NCI-H1048 (cell line): ENCODE measurements at regions not wholly inside any gene's neighbourhood (a gene's known extent, or its start where the extent isn't known, plus 50 kb on each side); places are given as distances from the start of the nearest gene placed in this dataset.
A peak's percentile ranks its signal among the peaks of the same experiment; 100 is the strongest.
"Not testable (repeated sequence)": the region's sequence is repeated elsewhere in the genome, so short reads cannot be mapped to it uniquely, and the experiment has no call there.

Experiments
- DNase-seq: peaks from one replicate; lab custom pipeline; 2025; lab: John Stamatoyannopoulos, UW

DNA sequence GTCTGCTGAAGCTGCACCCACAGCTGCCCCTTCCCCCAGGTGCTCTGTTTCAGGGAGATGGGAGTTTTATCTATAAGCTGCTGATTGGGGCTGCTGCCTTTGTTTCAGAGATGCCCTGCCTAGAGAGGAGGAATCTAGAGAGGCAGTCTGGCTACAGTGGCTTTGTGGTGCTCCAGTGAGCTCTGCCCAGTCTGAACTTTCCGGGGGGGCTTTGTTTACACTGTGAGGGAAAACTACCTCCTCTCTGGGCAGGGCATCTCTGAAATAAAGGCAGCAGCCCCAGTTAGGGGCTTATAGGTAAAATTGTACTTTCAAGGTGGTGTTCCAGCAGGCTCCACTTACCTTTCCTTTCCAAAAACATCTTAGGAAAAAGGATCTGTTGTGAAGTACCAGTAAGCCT, 242.2 kb downstream of the SPRY1 start:
- no peak for DNase-seq

DNA sequence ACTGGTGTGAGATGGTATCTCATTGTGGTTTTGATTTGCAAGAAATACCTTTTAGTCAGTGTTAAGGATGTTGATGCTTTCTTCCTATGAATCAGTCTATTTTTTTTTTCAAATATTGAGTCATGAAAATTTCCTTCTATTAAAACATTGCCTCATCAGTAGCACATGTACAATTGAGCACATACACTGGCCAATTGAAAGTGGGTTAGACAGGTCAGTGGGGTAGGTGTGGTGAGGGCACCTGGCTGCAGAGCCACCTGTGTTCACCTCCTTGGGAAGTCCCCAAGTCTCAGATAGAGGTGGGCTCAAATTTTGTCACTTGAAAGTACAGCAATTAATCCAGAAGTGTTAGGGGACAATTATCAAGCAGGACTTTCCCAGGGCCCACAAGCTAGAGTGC, 243.7 kb downstream of the SPRY1 start:
- no peak for DNase-seq

DNA sequence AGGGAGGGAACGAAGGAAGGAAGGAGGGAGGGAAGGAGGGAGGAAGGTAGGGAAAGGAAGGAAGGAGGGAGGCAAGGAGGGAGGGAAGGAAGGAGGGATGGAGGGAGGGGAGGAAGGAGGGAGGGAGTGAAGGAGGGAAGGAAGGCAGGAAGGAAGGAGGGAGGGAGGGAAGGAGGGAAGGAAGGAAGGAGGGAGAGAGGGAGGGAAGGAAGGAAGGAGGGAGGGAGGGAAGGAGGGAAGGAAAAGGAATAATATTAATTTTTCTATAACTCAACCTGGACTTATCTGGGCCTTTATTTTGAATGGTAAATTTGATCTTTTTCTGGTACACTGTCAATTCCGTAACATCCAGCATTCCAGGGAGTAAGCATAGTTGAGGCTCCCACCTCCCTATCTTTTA, 244.2 kb downstream of the SPRY1 start:
- no peak for DNase-seq

DNA sequence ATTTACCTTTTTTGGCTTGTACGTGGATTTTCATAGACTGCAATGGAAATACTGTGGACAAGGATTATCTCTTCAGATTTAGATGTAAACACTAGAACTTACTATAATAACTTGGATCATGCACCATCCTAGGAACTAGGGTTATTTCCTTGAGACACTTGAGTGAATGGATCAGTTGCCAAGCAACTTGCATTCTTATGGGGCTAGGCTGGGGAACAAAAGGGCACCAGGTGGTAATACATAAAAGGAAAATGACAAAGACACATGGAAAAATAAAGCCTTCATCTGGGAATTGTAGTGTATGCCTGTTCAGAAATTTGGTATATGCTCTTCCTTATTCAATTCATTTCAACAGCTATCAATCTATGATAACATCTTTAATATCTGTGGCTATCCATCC, 247.1 kb downstream of the SPRY1 start:
- no peak for DNase-seq

DNA sequence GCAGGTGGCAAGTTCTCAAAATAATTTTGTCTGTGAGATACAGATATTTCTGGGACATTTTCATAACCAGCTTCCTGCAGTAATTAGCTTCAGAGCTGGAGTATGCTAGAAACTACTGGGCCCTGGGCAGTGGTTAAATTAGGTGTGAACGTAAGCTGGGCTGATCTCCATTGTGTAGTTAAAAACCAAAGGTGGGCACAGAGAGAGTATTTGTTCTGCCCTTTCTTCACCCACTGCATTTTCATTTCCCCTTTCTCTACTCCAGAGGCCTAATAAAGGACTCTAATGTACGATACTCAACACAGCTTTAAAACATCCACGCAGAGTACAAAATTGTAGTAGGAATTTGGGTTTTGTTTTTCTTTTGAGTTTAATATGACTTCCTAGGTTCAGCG, 252.7 kb downstream of the SPRY1 start:
- DNase-seq = no peak

DNA sequence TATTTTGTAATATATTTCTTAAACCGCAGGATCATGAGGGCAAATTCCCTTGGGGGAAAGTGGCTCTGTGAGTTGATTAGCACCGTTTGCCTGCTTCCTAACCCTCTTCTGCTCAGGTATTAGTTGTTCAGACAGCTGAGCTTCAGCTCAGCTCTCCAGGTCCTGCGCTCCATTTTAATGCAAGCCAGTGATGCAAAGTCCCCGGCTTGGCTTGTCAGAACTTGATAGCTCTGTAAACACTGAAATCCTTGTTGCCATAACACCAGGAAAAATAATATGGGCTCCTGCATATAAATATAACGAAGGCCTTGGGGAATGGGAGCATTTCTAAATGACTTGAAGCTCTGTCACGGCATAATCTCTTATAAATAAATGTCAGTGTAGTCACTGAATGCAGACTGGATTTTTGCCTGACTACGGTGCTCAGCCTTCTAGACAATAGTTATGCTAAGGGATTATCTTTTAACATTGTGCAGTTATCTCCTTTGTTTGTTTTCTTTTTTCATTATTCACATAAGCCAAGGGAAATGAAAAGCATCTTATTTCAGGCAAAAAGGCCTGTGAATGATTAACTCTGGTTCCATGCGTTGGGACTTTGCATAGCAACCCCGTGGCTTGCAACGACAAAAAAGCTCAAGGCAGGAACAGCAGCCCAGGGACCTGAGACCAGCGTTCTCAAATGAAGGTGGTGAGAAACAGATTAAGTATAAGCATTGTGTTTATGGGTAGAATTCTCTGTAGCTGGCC, 253.2 kb downstream of the SPRY1 start:
- peak; percentile 77 for DNase-seq

DNA sequence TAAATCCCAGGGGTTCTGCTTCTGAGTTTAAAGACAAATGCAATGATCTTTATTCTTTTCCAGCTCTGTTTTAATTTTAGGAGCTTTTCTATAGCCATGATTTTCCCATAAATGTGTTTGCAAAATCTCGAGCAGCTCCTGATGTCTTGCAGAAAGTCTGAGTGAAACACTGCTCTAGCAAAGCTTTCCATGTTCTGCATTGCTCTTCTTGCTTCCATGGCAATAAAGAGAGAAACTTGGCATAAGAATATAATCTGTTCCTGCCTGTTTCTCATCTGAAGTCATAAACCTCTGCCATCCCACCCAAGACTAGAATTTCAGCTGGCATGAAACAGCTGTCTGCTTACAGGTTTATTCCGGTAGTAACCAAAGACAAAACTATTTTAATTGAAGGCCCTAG, 254.5 kb downstream of the SPRY1 start:
- no peak for DNase-seq

DNA sequence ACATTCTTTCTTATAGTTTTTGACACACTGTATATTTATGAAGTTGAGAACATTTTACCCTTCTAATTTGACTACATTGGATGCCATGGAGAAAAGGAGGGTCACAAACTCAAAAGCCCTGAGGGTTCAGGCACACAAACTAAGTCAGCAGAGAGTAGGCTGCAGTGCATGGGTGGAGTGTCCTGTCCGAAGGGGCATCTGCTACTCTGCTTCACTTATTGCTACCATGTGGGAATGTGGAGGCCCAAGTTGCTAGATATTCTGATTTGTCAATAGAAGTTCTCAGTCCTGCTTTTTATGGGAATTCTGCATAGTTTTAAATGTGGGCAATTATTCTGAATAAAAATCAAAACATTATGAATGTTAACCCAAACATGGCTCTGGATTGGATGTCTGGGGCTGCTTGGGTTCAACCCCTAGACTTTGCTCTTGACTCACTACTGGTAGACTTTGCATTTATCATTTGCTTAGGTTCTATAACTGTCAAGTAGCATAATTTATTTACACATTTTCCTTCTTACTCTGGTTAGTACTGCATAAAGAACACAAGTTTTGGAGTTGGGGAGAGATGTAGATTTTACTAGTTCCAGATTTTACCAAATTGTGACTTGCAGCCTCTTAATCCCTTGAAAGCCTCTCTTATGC, 255.1 kb downstream of the SPRY1 start:
- DNase-seq = no peak

DNA sequence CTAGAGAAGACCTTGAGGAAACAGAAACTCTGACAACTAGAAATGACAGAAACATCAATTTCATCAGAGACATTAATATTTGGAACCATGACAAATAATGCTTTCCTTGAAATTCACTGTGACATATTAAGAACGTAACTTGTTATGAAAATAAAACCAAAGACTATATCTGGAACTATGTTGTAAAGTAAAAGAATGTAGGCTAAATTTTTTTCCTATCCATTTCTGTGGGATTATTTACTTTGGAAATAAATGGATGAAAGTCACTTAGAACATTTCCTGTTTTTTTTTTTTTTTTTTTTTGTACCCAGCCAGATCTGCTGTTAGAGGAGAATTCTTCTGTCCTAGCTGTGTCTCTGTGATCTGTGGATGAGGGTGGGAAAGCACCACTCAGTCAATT, 255.9 kb downstream of the SPRY1 start:
- no peak for DNase-seq

DNA sequence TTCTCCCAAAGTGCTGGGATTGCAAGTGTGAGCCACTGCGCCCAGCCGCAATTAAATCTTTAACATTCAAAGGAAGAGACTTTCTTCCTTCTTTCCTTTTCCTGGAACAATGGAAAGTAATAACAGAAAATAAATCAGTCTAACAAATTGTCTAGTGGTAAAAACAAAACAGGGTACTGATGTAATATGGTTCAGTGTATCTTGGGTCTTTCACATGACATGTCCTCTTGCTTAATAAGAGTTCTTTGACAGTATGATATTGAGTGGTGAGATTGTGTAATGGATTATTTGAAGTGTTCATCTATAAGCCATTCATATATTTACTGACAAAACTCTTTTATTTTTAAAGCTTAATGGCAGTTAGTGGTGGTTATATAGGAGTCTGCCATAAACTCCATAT, 256.6 kb downstream of the SPRY1 start:
- DNase-seq = no peak

DNA sequence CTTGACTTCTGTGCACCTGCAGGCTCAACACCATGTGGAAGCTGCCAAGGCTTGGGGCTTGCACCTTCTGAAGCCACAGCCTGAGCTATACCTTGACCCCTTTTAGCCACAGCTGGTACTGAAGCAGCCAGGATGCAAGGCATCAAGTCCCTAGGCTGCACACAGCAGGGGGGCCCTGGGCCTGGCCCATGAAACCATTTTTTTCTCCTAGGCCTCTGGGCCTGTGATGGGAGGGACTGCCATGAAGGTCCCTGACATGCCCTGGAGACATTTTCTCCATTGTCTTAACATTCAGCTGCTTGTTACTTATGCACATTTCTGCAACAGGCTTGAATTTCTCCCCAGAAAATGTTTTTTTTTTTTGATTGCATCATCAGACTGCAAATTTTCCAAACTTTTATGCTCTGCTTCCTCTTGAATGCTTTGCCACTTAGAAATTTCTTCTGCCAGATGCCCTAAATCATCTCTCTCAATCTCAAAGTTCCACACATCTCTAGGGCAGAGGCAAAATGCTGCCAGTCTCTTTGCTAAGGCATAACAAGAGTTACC, 260.2 kb downstream of the SPRY1 start:
- not testable (repeated sequence) for DNase-seq

DNA sequence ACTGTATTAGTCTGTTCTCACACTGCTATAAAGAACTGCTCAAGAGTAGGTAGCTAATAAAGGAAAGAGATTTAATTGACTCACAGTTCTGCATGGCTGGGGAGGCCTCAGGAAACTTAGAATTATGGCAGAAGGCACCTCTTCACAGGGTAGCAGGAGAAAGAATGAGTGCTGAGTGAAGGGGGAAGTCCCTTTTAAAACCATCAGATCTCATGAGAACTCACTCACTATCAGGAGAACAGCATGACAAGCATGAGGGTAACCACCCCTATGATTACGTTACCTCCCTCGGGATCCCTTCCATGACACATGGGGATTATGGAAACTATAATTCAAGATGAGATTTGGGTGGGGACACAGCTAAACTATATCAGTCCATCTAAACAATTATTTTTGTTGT, 261.0 kb downstream of the SPRY1 start:
- not testable (repeated sequence) for DNase-seq

DNA sequence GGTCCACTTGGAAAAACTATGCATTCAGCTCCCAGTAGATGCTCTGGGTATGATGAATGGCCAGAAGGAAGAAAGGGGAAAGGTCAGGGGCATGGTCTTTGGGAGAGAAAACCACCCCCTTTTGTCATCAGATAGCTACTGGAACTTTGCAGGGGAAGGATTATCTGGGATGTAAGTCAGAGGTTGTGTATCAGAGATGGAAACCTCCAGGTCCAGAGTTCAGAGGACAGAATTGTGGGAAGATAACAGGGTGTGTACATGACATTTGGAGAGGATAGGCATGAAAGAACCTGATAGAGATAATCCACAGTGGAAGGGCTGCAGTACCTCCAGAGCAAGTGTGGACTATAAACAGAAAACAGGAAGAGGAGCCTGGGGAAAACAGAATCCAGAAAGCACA, 262.7 kb downstream of the SPRY1 start:
- no peak for DNase-seq

DNA sequence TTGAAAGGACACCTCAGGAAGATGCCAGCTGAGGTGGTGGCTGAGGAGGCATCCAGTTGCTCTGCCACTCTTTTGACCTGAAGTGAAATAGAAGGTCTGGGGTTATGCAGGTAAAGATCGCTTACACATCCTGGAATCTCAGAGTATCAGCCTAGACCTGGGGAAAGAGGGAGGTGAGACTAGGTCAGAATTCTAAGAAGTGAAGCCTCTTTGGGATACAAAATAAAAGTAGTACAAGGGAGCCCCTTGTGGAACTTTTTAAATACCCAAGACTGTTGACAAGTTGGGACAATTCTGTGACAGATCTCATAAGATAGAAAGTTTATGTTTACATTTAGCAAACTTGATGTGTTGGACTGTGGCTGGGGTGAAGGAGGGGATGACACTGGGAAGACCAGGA, 263.1 kb downstream of the SPRY1 start:
- DNase-seq = no peak

DNA sequence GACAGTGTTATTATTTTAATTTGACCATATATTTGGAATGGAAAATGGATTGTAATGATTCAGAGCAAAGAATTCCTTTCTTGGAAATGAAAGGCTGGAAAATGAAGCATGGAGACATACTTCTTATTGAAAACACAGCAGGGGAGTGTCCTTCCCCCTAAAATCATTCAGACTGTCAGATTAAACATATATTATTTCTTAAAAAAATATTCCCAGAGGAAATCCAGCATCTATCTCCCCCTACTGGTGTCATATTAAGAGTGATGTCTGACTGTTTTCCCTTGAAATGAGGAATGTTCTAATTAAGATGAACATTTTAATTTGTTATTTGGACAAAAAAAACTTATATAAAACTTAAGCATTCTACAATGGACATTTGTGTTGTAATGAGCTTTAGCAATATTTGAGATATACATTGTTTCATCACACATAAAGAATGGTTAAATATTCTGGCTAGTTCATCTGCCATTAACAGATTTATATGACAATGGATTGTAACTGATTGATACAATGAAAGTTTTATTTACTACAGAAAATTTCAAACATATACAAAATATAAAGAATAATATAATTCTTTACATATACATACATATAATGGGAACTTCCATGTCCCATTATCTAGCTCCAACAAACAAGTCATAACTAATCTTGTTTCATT, 264.6 kb downstream of the SPRY1 start:
- no peak for DNase-seq

DNA sequence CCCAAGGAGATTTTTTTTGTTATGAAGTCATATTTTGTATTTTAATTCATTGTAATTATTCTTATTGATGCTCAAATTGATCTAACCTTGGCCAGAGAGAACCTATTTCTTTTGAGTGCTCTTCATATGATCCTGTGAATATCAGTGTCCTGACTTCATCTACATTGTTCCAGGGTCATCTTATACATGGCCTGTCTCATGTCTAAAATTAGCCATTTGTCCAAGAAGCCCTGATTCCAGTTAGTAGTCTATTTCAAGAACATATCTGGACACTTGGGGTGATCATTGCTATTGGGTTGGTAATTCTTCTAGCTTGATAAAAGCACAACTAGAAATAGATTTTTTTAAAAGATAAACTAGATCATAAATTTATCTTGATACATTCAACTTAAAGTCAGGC, 266.2 kb downstream of the SPRY1 start:
- no peak for DNase-seq

DNA sequence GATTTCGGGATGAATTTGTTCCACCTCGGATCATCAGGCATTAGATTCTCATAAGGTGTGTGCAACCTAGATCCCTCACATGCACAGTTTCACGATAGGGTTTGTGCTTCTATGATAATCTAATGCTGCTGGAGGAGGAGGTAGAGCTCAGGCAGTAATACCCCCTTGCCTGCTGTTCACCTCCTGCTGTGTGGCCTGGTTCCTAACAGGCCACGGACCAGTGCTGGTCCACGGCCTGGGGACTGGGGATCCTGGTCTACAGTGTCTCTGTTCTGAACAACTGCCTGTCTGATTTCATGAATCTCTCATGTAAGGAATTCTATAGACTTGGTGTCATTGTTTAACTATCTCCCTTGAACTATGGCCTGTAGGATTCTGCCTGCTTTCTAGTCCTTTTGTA, 269.9 kb downstream of the SPRY1 start:
- no peak for DNase-seq

DNA sequence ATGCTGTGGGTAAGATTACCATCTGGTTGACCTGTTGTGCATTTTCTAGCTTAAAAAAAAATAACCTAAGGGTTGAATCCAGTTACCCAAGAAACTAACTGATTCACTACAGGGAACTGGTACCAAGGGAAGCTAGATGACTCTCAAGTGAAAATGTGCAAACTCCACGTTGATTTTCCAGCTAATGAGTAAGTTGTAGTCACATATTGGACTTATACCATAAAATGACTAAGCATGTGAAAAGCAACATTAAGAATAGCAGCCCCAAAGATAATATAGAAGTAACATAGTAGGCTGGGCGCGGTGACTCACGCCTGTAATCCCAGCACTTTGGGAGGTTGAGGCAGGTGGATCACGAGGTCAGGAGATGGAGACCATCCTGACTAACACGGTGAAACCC, 270.9 kb downstream of the SPRY1 start:
- DNase-seq = no peak

DNA sequence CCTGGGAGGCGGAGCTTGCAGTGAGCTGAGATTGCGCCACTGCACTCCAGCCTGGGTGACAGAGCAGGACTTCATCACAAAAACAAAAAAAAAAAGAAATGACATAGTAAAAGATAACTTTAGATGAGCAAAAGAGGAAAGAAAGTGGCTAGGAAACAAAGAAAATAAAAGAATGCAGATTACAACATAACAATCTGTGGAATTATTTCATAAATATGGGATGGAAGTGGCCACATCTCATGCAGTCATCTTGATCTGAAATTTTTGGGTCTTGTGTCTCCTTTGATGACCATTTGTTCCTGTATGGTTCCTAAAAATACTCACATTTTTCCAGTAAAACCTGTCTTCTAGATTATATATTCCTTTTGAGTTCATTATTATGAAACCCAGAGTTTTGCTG, 271.4 kb downstream of the SPRY1 start:
- DNase-seq = no peak

DNA sequence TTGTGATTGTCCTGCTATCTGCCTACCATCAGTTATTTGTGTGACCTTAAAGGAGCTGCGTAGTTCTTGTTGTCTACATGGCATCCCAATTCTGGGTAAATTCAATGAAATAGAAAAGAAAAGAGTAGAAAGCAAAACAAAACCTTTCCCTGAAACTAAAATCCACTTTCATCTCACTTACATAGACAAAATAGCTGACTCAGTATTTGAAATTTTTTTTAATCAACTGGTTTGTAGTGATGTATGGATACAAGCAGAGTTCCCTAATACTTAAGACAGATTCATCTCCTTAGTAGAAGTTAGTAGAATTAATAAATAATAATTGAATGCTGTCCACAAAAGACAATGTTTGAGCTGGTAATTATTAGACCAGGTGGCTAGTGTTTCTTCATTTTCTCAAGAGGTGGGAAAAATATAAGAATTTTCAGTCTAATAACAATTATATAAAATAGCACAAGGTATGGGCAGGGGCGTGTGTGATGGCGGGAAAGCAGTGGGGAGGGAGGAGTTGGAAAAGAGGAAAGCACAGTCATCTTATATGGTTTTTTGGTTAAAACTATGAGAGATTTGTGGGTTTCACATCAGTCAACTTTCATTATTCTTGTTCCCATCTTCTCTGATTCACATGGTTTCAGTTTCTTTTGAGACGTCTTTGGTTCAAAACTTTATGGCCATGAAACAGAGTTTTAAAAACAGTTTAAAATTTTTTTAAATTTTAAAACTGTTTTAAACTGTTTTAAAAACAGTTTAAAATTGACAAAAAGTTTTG, 275.2 kb downstream of the SPRY1 start:
- no peak for DNase-seq

DNA sequence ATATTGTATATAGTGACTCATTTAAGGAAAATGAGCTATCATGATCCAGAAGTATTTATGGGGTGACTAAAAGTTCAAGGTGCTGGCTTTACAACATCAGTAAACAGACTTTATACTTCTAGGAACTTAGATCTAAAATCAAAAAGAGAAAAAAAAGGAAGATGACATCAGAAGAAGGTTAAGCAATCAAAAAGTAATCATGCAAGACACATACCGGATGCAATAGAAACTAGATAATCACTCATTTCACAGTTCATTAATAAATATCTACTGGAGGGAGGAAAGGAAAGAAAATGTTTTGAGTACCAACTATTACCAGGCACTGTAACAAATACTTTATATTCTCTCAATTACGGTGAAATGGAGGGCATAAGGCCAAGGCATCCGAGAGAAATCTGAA, 276.4 kb downstream of the SPRY1 start:
- no peak for DNase-seq

DNA sequence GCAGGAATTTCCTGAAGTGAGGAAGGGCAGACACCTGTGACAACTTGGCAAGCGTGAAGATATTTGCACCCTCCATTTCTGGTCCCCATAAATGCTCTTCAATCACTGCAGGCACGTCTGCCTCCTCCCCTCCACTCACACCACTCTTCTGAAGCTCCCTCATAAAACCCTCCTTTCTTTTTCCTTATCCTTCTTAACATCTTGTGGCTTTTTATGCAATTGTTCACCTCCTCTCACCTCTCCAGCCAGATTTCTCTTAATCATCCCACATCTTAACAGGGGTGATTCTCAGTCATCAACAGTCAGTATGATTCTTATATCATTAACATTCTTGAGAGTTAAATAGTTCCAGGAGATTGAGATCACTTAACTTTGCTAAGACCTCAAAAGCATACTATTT, 277.4 kb downstream of the SPRY1 start:
- DNase-seq = no peak
